ENCODE measurements at regions not wholly inside any gene's neighbourhood (a gene's known extent, or its start where the extent isn't known, plus 50 kb on each side); places are given as distances from the start of the nearest gene placed in this dataset.

GRCh38 chr2:21944536-21944935 is 820.8 kb downstream of the TDRD15 start:
- TF ChIP-seq POLR2A (IDR thresholded peaks at IDR 0.05) = no peak
- TF ChIP-seq, protein P1, sequence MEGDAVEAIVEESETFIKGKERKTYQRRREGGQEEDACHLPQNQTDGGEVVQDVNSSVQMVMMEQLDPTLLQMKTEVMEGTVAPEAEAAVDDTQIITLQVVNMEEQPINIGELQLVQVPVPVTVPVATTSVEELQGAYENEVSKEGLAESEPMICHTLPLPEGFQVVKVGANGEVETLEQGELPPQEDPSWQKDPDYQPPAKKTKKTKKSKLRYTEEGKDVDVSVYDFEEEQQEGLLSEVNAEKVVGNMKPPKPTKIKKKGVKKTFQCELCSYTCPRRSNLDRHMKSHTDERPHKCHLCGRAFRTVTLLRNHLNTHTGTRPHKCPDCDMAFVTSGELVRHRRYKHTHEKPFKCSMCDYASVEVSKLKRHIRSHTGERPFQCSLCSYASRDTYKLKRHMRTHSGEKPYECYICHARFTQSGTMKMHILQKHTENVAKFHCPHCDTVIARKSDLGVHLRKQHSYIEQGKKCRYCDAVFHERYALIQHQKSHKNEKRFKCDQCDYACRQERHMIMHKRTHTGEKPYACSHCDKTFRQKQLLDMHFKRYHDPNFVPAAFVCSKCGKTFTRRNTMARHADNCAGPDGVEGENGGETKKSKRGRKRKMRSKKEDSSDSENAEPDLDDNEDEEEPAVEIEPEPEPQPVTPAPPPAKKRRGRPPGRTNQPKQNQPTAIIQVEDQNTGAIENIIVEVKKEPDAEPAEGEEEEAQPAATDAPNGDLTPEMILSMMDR (IDR thresholded peaks at IDR 0.05) = no peak

All from heart left ventricle (tissue), 13 donors.